ENCODE measurements at regions not wholly inside any gene's neighbourhood (a gene's known extent, or its start where the extent isn't known, plus 50 kb on each side); places are given as distances from the start of the nearest gene placed in this dataset.

GRCh38 chr9:16245756-16246440 lies 624.6 kb downstream of the BNC2 start:
- no peak for TF ChIP-seq CTCF (IDR thresholded peaks at IDR 0.05; ENCODE audit: low read length)
- TF ChIP-seq EZH2 (optimal IDR thresholded peaks at IDR 0.05; ENCODE audit: low read depth, low read length) = no peak
- no peak for TF ChIP-seq EZH2phosphoT487 (IDR thresholded peaks at IDR 0.05; ENCODE audit: low read length)

Data from MM.1S (cell line).